Neural cell (in vitro differentiated cells): ENCODE measurements at regions not wholly inside any gene's neighbourhood (a gene's known extent, or its start where the extent isn't known, plus 50 kb on each side); places are given as distances from the start of the nearest gene placed in this dataset.
"Not testable (repeated sequence)": the region's sequence is repeated elsewhere in the genome, so short reads cannot be mapped to it uniquely, and the experiment has no call there.

Source experiments
- H2AFZ ChIP-seq: fragments of 200-600, 300-800 bp; sonication (generic), shearing (Covaris generic); 2 replicates; pipeline ENCODE4 v1.6.0; 2014; ENCODE audit warnings: low read depth, mild to moderate bottlenecking, antibody characterized with exemption, low read length, moderate library complexity
- H3F3A ChIP-seq: fragments of 200-600 bp; shearing (Covaris generic); 2 replicates; pipeline ENCODE4 v1.6.1; 2016; ENCODE audit warnings: mild to moderate bottlenecking, moderate library complexity, mixed read lengths, antibody characterized with exemption, low read length; ENCODE audit not compliant: insufficient read depth, poor library complexity, severe bottlenecking
- H3K27ac ChIP-seq: fragments of 200-600, 300-800 bp; sonication (generic), shearing (Covaris generic); 2 replicates; pipeline ENCODE4 v1.5.1; 2014; ENCODE audit warnings: mild to moderate bottlenecking, low read length, moderate library complexity
- H3K27me3 ChIP-seq: fragments of 300-800, 200-600 bp; sonication (generic), shearing (Covaris generic); 2 replicates; pipeline ENCODE4 v1.6.0; 2014; ENCODE audit warnings: mild to moderate bottlenecking, low read depth, low read length, moderate library complexity; ENCODE audit not compliant: insufficient read depth
- H3K36me3 ChIP-seq: fragments of 300-800, 200-600 bp; sonication (generic), shearing (Covaris generic); 2 replicates; pipeline ENCODE4 v1.5.1; 2014; ENCODE audit warnings: mild to moderate bottlenecking, antibody characterized with exemption, low read length, moderate library complexity; ENCODE audit not compliant: insufficient read depth
- H3K4me2 ChIP-seq: fragments of 300-800, 200-600 bp; sonication (generic), shearing (Covaris generic); 2 replicates; pipeline ENCODE4 v1.6.0; 2014; ENCODE audit warnings: mild to moderate bottlenecking, low read length
- H3K4me3 ChIP-seq: fragments of 300-800, 200-600 bp; sonication (generic), shearing (Covaris generic); 2 replicates; pipeline ENCODE4 v1.5.1; 2014; ENCODE audit warnings: mild to moderate bottlenecking, low read length, moderate library complexity
- H3K79me2 ChIP-seq: fragments of 200-600 bp; shearing (Covaris generic); replicated peaks from 2 replicates; pipeline ENCODE4 v1.6.0; 2014; ENCODE audit warnings: mild to moderate bottlenecking, low read length, moderate library complexity; ENCODE audit not compliant: insufficient read depth
- H3K9ac ChIP-seq: fragments of 300-800, 200-600 bp; sonication (generic), shearing (Covaris generic); 2 replicates; pipeline ENCODE4 v1.6.1; 2016; ENCODE audit warnings: mild to moderate bottlenecking, low read length, mixed read lengths
- H3K9me2 ChIP-seq: fragments of 200-600 bp; shearing (Covaris generic); 2 replicates; pipeline ENCODE4 v1.6.1; 2016; ENCODE audit warnings: mild to moderate bottlenecking, low read length, mixed read lengths; ENCODE audit not compliant: insufficient read depth
- H3K9me3 ChIP-seq: fragments of 200-600, 300-800 bp; sonication (generic), shearing (Covaris generic); 2 replicates; pipeline ENCODE4 v1.6.1; 2016; ENCODE audit warnings: mild to moderate bottlenecking, mixed run types, low read length, moderate library complexity, mixed read lengths
- H4K20me1 ChIP-seq: fragments of 200-600 bp; shearing (Covaris generic); 2 replicates; pipeline ENCODE4 v1.6.1; 2016; ENCODE audit warnings: mild to moderate bottlenecking, mixed run types; ENCODE audit not compliant: insufficient read depth
- EP300 ChIP-seq: fragments of 450-650 bp; conservative IDR thresholded peaks from 2 replicates; pipeline ENCODE4 v1.6.1; 2014; ENCODE audit warnings: antibody characterized with exemption, mild to moderate bottlenecking, moderate library complexity; ENCODE audit not compliant: poor library complexity, severe bottlenecking
- EZH2 ChIP-seq: fragments of 200-600, 300-800 bp; shearing (Covaris generic), sonication (generic); IDR thresholded peaks from 2 replicates; pipeline ENCODE4 v1.6.1; 2014; ENCODE audit warnings: antibody characterized with exemption, low read length, borderline replicate concordance, mild to moderate bottlenecking; ENCODE audit not compliant: insufficient read depth, poor library complexity, severe bottlenecking
- MXI1 ChIP-seq: fragments of 450-650 bp; conservative IDR thresholded peaks from 2 replicates; pipeline ENCODE4 v1.6.1; 2014; ENCODE audit warnings: antibody characterized with exemption, mild to moderate bottlenecking; ENCODE audit not compliant: poor library complexity, severe bottlenecking
- POLR2AphosphoS5 ChIP-seq: IDR thresholded peaks from 2 replicates; pipeline ENCODE4 v1.6.1; 2012
- RAD21 ChIP-seq: fragments of 450-650 bp; conservative IDR thresholded peaks from 2 replicates; pipeline ENCODE4 v1.6.1; 2014; ENCODE audit warnings: antibody characterized with exemption, mild to moderate bottlenecking, moderate library complexity
- SMC3 ChIP-seq: fragments of 450-650 bp; conservative IDR thresholded peaks from 2 replicates; pipeline ENCODE4 v1.6.1; 2014; ENCODE audit warnings: antibody characterized with exemption, mild to moderate bottlenecking, moderate library complexity; ENCODE audit not compliant: poor library complexity
- TAF1 ChIP-seq: IDR thresholded peaks from 2 replicates; pipeline ENCODE4 v1.6.1; 2012; ENCODE audit warnings: low read depth
- TF ChIP-seq, protein P1 (sequence below): IDR thresholded peaks from 2 replicates; pipeline ENCODE4 v1.6.1; 2012; ENCODE audit warnings: borderline replicate concordance
- TF ChIP-seq, protein P2 (sequence below): fragments of 450-650 bp; IDR thresholded peaks from 2 replicates; pipeline ENCODE4 v1.5.1; 2014; ENCODE audit warnings: antibody characterized with exemption, mild to moderate bottlenecking, moderate library complexity; ENCODE audit not compliant: poor library complexity, severe bottlenecking

DNA sequence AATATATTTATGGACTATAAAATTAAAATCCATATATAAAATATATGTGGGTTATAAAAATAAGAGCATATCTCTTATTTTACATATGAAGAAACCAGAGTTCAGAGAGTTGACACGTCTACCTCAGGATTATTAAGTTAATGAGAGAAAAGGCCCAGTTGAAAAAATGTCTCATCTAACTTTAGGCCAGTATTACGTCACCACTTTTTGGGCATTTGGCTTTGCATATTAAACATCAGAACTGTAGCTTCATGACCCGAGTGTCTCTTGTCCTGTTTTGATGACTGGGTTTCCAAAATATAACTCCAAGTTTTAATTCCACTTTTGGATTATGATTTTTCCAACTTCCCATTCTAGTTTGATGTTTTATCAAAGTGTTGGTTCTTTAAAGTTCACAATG is 1026.1 kb downstream of the SLC6A15 start:
- H3K79me2 ChIP-seq: no peaks in the 10 kb centered on the region
- no peaks in the 10 kb centered on the region for H3K36me3 ChIP-seq
- H3K9me2 ChIP-seq: no peaks in the 10 kb centered on the region
- no peak overlapping the region for H3K9ac ChIP-seq
- no peak overlapping the region for H3K4me2 ChIP-seq
- no peak overlapping the region for H3K27ac ChIP-seq
- no peaks in the 10 kb centered on the region for H3F3A ChIP-seq
- H3K27me3 ChIP-seq: no peaks in the 10 kb centered on the region
- H2AFZ ChIP-seq: no peak overlapping the region
- TF ChIP-seq RAD21 (no peak), EP300 (no peak)
- no peaks in the 10 kb centered on the region for H4K20me1 ChIP-seq
- H3K9me3 ChIP-seq: no peaks in the 10 kb centered on the region
- no peak overlapping the region for H3K4me3 ChIP-seq

DNA sequence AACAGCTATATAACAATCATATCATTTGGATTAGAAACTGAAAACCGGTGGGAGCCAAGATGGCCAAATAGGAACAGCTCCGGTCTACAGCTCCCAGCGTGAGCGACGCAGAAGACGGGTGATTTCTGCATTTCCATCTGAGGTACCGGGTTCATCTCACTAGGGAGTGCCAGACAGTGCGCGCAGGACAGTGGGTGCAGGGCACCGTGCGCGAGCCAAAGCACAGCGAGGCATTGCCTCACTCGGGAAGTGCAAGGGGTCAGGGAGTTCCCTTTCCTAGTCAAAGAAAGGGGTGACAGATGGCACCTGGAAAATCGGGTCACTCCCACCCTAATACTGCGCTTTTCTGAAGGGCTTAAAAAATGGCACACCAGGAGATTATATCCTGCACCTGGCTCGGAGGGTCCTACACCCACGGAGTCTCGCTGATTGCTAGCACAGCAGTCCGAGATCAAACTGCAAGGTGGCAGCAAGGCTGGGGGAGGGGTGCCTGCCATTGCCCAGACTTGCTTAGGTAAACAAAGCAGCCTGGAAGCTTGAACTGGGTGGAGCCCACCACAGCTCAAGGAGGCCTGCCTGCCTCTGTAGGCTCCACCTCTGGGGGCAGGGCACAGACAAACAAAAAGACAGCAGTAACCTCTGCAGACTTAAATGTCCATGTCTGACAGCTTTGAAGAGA is 1041.5 kb downstream of the SLC6A15 start:
- H3F3A ChIP-seq, H3K79me2 ChIP-seq, H3K9me2 ChIP-seq, H3K27ac ChIP-seq, H4K20me1 ChIP-seq, H3K4me2 ChIP-seq, H3K27me3 ChIP-seq, H3K9ac ChIP-seq, H3K36me3 ChIP-seq, H2AFZ ChIP-seq, H3K4me3 ChIP-seq, H3K9me3 ChIP-seq: not testable (repeated sequence)

DNA sequence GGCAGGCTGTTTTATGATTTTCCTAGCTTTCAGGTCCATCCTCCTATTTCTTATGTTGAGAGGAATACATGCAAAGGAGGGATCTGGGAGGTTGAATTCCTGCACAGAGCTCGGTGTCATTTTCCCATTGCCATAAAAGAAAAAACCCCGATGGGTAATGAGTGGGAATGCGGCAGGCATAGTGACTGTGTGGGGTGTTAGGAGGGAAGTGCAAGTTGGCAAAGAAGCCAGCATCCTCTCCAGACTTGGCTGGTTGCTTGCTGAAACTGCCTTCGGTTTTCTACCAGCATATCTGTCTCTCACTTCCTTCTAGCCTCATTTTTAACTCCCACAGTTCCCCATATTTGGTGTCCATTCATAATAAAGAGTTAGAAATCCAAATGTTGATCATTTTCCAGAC is 1046.1 kb downstream of the SLC6A15 start:
- no peak overlapping the region for H3K9ac ChIP-seq
- H3K79me2 ChIP-seq: no peaks in the 10 kb centered on the region
- no peaks in the 10 kb centered on the region for H3K27me3 ChIP-seq
- H3K27ac ChIP-seq: no peak overlapping the region
- no peaks in the 10 kb centered on the region for H3K36me3 ChIP-seq
- no peaks in the 10 kb centered on the region for H4K20me1 ChIP-seq
- no peaks in the 10 kb centered on the region for H3F3A ChIP-seq
- no peak overlapping the region for H2AFZ ChIP-seq
- H3K9me3 ChIP-seq: no peaks in the 10 kb centered on the region
- no peaks in the 10 kb centered on the region for H3K9me2 ChIP-seq
- no peak overlapping the region for H3K4me2 ChIP-seq
- H3K4me3 ChIP-seq: no peak overlapping the region
- TF ChIP-seq POLR2AphosphoS5 (no peak), EZH2 (no peak), MXI1 (no peak), EP300 (no peak), SMC3 (no peak), TAF1 (no peak), RAD21 (no peak)
- TF ChIP-seq, protein P1, sequence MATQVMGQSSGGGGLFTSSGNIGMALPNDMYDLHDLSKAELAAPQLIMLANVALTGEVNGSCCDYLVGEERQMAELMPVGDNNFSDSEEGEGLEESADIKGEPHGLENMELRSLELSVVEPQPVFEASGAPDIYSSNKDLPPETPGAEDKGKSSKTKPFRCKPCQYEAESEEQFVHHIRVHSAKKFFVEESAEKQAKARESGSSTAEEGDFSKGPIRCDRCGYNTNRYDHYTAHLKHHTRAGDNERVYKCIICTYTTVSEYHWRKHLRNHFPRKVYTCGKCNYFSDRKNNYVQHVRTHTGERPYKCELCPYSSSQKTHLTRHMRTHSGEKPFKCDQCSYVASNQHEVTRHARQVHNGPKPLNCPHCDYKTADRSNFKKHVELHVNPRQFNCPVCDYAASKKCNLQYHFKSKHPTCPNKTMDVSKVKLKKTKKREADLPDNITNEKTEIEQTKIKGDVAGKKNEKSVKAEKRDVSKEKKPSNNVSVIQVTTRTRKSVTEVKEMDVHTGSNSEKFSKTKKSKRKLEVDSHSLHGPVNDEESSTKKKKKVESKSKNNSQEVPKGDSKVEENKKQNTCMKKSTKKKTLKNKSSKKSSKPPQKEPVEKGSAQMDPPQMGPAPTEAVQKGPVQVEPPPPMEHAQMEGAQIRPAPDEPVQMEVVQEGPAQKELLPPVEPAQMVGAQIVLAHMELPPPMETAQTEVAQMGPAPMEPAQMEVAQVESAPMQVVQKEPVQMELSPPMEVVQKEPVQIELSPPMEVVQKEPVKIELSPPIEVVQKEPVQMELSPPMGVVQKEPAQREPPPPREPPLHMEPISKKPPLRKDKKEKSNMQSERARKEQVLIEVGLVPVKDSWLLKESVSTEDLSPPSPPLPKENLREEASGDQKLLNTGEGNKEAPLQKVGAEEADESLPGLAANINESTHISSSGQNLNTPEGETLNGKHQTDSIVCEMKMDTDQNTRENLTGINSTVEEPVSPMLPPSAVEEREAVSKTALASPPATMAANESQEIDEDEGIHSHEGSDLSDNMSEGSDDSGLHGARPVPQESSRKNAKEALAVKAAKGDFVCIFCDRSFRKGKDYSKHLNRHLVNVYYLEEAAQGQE: no peak
- TF ChIP-seq, protein P2, sequence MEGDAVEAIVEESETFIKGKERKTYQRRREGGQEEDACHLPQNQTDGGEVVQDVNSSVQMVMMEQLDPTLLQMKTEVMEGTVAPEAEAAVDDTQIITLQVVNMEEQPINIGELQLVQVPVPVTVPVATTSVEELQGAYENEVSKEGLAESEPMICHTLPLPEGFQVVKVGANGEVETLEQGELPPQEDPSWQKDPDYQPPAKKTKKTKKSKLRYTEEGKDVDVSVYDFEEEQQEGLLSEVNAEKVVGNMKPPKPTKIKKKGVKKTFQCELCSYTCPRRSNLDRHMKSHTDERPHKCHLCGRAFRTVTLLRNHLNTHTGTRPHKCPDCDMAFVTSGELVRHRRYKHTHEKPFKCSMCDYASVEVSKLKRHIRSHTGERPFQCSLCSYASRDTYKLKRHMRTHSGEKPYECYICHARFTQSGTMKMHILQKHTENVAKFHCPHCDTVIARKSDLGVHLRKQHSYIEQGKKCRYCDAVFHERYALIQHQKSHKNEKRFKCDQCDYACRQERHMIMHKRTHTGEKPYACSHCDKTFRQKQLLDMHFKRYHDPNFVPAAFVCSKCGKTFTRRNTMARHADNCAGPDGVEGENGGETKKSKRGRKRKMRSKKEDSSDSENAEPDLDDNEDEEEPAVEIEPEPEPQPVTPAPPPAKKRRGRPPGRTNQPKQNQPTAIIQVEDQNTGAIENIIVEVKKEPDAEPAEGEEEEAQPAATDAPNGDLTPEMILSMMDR: no peak
